GM18498 (cell line): ENCODE measurements at regions not wholly inside any gene's neighbourhood (a gene's known extent, or its start where the extent isn't known, plus 50 kb on each side); places are given as distances from the start of the nearest gene placed in this dataset.

ENCODE experiments used
- ATAC-seq: cut with Tn5 transposase; IDR thresholded peaks from one replicate; pipeline ENCODE4 v1.9.1; 2021; ENCODE audit warnings: mild to moderate bottlenecking, moderate library complexity; ENCODE audit not compliant: unreplicated experiment

DNA sequence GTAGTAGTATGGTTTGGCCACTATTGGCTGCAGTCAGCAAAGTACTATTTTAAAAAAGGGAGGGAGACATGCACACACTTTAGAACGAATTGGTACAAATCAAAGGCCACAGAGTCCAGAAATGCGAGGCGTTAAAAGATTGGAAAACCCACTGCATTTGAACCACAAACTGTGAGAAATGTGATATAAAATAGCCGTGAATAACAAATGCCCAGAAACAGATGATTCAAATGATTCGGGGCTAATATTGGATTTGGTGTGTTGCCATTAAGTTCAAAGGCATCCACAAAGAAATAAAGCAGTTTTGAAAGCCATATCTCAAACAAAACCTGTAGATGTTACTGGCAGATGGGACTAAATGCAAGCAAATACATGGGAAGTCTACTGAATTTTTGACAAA is 140.9 kb upstream of the HMHB1 start:
- ATAC-seq, result no peak

DNA sequence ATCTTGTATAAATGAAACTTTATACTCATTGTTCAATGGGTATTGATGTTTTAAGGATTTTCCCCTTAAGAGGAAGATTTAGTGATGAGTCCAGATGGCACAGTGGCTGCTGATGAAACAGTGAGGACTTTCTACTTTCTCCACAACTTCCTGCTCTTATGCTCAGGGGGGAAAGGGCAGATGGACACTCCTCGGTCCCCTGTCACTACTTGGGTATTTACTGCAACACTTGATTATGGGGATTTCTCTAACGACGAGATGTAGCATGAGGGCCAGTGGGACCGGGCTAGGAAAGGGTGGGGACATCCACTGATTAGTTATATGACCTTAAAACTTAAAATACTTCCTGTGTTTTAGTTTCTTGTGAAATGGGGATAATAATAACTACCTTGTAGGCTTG is 146.1 kb upstream of the HMHB1 start:
- no peak for ATAC-seq

DNA sequence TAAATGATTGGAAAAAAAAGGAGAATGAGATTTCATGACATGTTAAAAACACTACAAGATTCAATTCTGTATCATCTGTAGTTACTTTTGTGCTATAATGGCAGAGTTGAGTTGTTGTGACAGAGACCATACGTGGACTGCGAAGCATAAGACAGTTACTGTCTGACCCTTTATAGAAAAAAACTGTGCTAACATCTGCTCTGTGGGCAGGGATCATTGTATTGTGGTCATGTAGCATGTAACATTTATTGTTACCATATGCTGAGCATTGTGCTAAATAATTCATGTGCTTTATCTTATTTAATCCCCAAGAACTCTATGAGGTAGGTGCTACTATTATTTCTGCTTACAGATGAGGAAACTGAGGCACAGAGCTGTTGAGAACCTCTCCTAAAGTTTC is 147.3 kb upstream of the HMHB1 start:
- ATAC-seq, result no peak

DNA sequence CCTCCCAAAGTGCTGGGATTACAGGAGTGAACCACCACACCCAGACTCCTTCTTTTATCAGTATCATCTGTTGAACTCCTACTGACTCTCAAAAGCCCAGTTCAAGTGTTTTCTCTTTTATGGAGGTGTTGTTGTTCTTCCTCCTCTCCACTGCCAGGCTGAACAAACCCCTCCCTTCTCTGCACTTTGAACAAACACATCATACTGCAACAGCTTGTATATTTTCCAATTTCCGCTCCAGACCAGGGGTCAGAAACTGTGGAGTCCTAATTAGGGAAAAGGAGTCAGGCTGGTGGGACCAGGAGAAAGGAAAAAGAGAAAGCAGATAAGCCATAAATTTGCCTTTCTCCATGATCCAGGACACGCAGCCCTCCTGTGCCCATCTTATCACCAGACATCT is 148.1 kb upstream of the HMHB1 start:
- ATAC-seq, result no peak

DNA sequence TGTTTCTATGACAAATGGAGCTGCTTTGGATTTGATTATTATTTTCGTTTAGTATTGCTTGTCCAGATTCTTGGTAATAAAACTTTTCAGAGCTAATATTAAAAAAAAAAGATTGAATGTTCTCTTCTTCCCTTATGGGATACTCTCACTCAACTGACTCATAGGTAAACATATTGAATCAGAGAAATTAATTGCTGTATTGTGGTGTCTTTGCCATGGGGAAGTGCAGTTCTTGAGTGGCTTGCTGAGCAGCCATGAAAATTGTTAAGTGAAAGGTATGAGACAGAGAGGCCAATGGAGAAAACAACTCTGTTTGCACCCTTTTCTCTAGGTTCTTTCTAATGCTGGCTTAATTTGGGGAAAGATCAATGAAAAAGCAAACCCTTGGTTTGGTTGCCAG is 149.9 kb upstream of the HMHB1 start:
- ATAC-seq, result no peak

DNA sequence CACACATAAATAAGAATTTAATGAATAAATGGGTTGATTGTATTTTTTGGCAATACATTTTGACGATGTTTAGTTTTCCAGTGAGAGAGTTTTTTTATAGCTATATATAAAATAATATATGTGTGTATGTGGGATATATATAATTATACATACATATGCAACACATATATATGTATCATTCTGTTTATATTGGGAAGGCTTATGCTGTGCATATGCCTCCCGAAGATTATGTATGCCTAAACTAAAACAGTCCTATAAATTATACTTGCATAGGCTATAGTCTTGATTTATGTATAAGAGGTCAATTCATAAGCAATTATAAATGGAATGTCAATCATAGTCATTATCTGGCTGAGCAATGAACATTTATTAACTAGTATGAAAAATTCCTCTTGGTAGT is 151.3 kb upstream of the HMHB1 start:
- no peak for ATAC-seq

DNA sequence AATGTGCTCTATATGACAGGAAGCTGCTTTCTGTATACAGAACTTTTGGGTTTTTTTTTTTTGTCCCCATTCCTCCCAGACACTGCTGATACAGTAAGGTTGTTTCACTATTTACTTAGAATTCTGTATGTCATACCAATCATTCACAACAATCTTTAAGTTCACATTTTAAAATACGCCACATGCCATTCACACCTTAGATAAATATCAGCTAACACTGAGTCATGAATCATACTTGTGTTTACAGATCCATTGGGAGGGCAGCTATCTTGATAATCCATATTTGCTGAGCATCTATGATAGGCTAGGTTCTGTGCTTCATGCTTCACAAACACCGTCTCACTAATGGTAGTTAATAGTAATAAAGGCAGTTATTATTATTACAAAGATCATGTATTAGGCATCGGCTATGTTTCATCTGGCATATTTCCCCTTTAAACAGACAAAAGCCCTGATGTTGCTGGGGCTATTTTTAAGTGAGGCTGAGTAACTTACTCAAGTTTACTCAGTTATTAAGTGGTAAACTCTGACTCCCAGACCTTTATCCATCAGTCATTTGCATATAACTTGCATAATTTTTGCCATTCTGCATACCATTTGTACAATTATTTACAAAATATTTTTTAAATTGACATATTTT is 152.2 kb upstream of the HMHB1 start:
- no peak for ATAC-seq

DNA sequence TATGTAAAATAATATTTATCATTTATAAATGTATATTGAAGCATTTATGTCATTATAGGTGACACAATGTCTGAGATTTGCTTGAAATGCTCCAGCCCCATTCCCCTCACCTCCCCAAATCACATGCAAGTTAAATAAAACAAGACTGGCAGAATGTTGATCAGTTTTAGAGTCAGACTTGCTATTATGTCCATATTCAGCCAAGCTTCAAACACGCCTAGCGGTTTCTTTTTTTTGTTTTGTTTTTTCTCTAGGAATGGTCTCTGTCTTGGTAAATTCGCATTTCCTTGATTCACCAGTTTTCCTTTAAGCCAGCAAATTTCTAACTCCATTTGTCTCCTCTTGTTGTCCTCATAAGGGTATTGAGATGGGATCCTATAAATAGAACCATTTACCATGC is 153.0 kb upstream of the HMHB1 start:
- no peak for ATAC-seq

DNA sequence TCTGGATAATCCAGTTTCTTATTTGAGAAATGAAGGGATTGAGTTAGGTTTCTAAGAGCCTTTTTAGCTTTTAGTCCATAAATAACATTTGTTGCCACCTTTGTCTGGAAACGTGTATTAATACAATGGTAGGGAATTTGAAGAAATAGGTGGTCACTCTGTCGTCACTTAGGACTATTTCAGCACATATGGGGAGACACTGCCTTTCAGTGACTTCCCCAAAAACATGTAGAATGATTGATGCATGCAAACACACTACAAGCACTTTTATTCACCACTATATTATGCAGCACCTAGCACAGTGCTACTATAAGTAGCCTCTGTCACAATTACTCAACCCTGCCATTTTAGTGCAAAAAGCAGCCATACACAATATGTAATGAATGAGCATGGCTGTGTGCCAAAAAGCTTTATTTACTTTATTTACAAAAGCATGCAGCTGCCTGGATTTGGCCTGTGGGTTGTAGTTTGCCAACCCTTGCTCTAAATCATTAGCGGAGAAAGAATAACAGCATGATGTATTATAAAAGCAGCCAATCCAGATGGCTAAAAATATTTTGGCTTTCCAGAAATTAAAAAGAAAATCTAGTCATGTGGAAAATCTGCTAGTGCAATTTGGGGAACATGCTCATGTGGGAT is 154.2 kb upstream of the HMHB1 start:
- ATAC-seq, result no peak

DNA sequence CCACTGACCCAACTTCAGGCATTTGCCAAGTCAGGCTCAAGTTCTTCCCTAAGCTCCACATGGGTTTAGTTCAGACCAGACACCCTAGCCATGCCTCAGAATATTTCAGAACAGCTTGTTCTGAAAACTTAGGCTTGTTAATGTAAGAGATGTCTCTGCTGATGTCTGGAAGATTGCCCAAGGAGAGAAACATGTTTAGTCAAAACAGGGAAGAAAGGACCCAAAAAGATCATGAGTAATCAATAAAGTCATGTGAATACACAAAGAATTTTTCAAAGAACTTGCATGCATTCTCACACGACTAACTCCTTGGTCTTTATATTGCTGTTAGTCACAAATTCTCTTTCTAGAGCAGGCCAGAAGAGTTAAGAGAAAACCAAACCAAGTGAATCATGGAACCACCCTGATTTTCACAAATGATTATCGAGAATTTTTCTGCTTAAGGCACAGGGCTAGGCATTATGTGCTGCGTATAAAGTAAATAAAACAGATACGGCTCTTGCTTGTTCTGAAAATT is 158.1 kb upstream of the HMHB1 start:
- ATAC-seq, result no peak

DNA sequence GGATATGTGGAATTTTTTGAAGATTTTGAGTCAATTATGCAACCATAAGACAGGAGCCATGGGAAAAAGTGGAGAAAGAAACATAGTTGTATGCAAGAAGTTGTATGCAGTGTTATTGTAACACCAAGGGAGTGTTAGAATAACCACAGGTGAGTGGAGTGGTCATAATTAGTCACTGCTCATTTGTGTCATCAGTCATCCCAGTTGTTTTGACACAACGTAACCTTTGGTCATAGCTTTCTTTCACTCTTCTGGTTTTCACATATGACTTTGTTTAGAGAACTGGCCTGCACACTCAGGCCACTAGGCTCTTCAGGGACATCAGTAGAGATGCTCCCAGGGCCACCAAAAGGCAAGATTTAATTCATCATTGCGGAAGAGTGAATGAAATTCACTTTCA is 158.7 kb upstream of the HMHB1 start:
- no peak for ATAC-seq

DNA sequence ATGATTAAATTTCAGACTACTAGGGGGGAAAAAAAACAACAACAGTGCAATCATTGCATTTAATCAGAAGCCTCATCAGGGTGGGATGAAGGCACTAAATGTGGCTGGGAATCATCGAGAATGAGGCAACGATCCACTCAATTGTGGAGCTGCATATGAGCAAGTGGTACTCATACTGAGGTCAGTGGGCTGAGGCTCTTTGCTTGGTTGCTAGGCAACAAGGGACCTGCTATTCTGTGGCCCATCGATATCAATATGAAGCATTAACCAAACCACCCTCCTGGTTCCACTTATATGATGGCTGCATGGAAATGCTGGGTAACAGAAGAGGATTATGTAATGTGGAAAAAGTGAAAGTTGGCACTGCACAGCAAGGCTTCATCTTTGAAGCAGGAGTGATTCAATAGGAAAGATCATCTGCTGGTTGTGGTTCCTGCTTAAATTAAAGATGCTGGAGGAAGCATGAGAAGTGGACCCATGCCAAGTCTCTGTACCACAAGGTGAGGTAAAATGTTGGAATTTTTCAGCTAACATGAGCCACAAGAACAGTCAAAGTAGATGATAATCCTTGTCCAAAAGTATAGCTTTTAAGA is 159.8 kb upstream of the HMHB1 start:
- ATAC-seq, result no peak

DNA sequence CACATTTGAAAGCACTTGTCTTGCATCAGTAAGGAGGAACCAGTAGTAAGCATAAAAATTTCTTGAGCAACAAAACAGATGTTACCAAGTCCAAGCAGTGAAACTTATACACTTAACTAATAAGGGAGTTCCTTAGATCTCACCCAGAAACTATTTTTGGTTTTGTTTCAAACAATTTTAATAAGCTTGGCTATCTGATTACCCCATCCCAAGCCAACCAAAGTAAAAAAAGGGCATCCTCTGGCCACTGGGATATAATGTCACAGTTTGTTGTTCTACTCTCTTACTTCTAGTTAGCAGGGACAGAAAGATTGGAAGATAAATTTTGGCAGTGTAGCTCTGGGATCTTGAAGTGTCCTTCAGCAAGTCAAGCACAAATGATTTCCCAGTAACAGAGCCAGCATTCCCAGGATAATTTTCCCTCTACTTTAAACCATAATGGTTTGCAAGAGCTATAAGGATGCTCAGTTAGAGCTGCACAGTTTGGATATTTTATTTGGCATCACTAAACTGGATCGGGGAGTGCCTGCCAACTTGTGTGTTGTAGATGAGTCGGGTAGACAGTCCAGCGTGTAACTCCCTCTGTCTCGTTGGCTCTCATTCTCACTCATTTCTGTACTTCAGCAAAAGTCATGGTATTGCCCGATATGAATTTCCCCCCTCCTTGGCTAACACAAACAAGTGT is 161.9 kb upstream of the HMHB1 start:
- ATAC-seq, result no peak

DNA sequence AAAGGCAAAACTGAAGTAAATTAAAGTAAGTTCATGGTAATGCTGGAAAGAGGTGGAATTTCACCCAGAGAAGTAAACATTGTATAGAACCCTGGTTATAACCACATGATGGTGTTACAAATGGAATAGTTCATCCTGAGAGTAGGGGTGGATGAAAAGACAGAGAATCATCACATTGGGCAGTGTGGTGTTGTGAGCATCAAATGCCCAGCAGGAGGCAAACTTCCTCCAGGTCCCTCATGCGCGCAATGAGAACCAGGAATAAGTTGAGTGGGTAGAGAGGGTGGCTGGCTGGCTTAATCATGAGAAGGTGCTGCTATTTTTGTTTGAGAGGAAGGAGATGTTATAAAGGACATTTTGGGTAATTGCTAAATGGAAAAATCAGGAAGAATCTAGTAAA is 163.3 kb upstream of the HMHB1 start:
- ATAC-seq, result no peak

DNA sequence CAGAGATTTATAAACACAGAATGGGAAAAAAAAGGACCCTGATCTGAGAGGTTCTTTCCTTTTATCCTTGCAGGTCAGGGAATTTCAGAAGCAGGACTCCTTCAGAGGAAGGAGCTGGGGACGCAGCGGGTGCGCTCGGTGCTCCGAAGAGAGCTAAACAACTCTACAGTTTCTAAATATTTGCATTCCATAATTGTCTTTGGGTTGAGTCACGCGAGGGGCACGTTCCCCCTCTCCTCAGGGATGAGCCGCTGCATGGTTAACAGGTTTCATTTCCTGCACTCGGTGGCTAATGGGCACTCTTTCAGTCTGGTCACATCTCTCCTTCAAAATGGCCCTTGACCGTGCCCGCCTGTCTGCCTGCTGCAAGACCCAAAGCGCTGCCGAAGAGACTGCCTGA is 165.0 kb upstream of the HMHB1 start:
- ATAC-seq, result no peak

DNA sequence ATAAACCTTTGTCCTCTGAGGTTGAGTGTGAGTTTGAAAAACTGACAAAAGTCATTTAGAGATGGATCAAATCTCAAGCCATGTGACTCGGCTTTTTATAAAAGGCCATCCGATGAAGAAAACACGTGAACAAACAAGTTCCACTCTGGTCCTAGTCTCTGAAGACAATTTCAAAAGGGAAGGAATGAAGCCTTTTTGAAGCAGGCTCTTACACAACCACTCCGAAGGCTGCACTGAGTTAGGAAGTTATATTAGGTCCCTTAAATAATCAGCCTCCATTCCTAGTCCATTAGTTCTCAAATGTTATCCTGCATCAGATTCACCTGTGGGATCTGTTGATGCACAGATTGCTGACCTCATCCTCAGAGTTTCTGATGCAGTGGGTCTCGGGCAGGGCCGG is 166.6 kb upstream of the HMHB1 start:
- ATAC-seq, result no peak

DNA sequence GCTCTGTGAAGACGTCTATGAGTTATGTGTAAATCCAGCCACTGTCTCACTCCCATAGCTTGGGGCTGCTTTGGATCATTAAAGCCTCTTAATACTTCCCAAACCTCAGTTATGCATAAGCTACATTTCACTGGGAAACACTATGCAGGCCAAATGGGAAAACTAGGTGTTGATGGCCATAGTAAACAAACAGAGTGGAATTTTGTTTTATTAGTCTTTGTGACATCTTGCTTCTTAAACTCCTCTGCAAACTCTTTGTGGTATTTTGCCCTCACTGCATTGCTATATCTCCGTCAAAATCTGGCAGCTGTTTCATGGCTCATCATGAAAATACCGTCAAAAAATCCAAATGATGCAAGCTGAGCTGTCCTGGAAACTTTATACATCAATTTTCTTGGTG is 167.2 kb upstream of the HMHB1 start:
- ATAC-seq, result no peak

DNA sequence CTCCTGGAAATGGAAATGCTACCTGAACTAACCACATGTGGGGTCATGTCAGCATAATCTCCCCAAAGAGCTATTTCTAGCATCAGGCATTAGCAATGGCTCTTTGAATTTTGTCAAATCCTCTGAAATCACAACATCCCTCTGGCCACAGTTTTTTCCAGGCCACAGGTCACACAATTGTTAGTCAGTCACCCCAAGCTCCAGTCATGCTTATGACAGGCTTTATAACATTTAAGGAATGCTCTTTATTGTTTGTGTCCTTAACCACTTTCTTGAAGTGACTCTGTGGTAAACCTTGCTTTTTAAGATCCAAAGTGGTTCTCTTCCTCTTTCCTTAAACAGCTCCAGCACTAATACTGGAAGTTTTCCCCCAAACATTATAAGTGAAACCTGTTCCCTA is 169.2 kb upstream of the HMHB1 start:
- no peak for ATAC-seq

DNA sequence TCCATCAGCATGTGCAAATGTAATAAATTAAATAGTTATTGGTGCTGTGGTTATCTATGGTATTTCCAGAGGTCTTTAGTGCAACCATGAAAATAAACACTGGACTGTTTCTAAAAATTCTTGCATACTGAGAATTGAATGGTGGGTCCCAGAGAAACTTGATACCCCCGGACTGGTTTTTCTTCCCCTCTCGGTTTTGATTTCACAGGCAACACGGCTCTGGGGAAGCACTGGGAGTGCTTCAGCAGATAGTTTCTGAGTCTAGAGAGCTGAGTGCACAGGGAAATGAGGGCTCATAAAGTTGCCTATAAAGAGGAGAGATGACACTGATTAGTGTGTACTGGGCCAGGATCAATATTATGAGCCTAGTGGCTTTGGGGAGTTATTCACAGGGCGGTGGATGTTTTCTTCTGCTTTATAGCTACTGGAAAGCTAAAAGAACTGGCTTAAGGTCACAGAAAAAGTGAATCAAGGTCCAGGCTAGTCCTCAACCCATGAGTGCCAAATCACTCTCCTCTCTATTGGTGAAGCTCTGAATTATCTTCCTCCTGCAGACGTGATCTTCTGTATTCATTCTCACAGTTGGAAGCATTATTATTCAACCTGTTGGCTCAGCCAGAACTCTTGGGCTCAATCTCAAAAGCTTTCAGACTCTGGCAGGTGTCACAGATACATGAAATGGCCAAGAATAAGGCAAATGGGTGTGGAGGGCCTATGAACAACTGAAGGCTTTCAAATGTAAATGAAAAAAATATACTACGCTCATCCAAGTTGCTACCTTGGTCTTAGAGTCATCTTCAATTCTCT is 170.2 kb upstream of the HMHB1 start:
- peak; percentile 62 for ATAC-seq

DNA sequence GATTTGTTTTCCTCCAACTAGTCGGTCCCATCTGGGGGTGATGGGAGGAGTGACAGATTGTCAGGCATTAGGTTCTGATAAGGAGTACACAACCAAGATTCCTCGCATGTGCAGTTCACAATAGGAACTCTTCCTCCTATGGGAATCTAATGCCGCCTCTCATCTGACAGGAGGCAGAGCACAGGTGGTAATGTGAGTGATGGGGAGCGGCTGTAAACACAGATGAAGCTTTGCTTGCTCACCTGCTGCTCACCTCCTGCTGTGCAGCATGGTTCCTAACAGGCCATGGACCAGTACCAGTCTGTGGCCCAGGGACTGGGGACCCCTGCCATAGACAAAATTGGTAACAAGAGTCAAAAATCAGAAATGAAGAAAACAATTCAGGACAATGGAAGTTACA is 173.3 kb upstream of the HMHB1 start:
- no peak for ATAC-seq

DNA sequence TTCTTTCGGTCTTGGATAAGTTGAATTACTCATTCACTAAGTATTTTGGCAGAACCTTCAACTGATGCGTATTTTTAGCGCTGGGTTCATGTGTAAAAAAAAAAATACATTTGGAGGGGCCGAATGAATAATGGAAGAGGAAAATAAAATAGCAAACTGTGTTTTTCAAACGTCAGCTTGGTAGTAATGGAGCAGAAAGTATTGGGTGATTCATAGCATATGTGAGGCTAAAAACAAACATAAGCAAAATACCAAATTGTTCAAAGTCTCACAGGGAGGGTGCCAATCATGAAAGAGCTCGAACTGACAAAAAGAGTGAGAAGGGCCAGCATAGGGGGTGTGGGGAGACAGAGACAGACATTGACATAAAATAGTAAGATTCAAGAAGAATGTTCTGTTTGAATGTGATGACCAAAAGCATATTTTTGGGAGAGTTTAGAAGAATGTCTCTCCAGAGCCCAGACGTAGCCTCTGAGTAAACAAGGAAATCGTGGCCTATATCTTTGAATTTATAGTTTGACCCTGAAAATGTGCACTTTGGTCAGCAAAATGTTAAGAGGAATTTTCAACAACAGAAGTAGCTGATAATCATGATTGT is 174.9 kb upstream of the HMHB1 start:
- ATAC-seq, result no peak
